ELF-1 (cell line): ENCODE measurements at regions not wholly inside any gene's neighbourhood (a gene's known extent, or its start where the extent isn't known, plus 50 kb on each side); places are given as distances from the start of the nearest gene placed in this dataset.

Experiments used
- DNase-seq: peaks from one replicate; pipeline ENCODE4 v3.0.0-alpha.2; 2016; ENCODE audit warnings: low read depth, low spot score

DNA sequence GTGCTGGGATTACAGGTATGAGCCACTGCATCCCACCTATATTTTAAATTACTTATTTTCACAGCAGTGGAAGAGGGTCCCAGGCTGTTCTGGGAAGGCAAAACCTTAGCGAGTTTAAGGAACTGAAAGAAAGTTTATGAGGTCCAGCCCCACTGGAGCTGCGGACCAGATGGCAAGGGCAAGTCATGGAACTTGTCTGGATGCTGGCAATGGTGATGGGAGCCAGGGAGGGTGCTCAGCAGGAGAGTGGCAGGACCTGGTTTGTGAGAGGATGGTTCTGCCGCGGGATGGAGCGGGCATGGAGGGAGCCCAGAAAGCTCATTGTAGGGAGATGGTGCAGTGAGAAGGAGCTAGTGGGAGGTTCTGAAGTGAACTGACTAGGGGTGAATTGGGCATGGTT is 50.6 kb upstream of the SLC45A1 start:
- no peak for DNase-seq

- DNase-seq, result no peak
These were observed 51.3 kb upstream of the SLC45A1 start for GRCh38 chr1:8266436-8267165.

- no peak for DNase-seq
These were observed 54.1 kb upstream of the SLC45A1 start for GRCh38 chr1:8263791-8264190.

GRCh38 chr1:8261398-8261762 is 56.5 kb upstream of the SLC45A1 start:
- no peak for DNase-seq

DNA sequence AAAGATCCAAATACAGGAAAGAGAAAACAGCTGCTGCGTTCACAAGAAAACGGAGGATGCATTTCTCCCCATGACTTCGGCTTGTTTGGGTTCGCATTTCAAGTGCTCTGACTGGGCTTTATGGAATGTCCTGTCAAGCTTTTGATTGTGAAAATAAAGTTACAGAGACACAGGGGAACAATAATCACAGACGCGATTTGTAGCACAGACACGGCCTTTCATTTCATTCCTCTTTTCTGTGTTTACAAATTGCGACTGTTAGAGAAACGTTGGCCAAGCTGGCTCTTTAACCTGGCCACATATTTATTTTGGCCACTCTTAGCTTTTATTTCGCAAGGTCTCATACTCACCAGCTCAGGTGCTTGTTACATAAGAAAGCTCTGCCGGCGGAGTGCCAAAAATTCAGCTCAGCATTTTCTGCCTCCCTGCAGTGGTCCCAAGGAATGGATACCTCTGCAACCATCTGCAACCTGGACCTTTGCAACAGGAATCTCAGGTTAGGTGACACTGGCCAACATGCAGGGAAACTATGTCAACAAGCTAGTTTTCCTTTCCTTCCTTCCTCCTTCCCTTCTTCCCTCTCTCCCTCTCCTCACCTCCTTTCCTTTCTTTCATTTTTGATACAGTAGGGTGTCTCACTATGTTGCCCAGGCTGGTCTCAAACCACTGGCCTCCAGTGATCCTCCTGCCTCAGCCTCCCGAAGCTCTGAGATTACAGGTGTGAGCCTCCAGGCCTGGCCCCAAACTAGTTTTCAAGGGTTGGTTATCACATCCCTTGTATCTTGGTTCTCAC is 58.2 kb upstream of the SLC45A1 start:
- no peak for DNase-seq

- DNase-seq, result peak; percentile 28
These were observed 60.3 kb upstream of the SLC45A1 start for GRCh38 chr1:8257621-8258020.

DNA sequence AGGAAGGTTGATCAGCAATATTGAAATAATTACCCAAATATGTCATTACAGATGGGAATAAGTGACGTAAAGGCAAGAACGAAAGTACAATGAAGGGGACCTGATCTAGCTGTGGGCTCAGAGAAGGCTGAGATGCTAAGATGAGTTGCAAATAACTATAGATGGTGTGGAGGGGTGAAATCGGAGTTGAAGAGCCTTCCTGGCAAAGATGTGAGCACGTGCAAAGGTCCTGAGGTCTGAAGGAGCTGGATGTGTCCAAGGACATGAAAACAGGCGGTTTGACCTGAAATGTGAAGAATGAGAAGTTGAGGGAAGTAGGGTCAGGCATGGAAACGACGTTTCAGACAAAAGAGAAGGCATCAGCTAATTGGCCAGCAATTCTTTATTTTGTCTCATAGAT is 61.6 kb upstream of the SLC45A1 start:
- DNase-seq, result no peak

GRCh38 chr1:8255712-8256111 is 62.2 kb upstream of the SLC45A1 start:
- DNase-seq, result no peak

GRCh38 chr1:8252266-8252951 is 65.5 kb upstream of the SLC45A1 start:
- no peak for DNase-seq

- no peak for DNase-seq
These were observed 66.3 kb upstream of the SLC45A1 start for GRCh38 chr1:8251635-8252034.

DNA sequence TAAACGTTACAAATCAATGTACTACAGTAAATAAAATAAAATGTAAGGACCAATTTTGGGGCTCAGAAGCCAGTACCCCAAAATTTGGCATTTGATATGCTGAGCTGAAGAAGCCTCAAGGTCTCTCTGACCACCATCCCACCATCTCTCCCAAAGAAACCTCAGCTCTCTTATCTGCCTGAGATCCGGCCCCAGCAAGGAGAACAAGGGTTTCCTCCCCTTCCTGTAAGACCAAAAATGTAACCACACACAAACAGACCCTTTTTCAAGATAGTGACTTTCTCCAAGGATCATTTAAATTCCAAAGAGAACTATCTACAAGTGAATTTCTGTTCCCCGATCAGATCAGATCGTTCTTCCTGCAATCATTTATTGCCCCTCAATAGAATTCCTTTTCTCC is 68.1 kb upstream of the SLC45A1 start:
- DNase-seq, result no peak

- no peak for DNase-seq
These were observed 70.0 kb upstream of the SLC45A1 start for GRCh38 chr1:8247811-8248436.

GRCh38 chr1:8244304-8244703 is 73.6 kb upstream of the SLC45A1 start:
- DNase-seq, result no peak

DNA sequence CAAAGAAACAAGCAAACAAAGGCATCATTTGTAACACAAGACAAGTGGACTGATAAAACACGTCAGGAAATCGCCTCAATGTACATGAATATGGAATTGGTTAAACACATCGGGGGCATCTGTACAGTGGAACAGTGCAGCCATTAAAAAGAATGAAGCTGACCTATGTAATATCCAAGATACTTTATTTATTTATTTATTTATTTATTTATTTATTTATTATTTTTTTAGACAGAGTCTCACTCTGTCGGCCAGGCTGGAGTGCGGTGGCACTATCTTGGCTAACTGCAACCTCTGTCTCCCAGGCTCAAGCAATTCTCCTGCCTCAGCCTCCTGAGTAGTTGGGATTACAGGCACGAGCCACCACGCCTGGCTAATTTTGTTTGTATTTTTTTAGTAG is 75.4 kb upstream of the SLC45A1 start:
- no peak for DNase-seq

DNA sequence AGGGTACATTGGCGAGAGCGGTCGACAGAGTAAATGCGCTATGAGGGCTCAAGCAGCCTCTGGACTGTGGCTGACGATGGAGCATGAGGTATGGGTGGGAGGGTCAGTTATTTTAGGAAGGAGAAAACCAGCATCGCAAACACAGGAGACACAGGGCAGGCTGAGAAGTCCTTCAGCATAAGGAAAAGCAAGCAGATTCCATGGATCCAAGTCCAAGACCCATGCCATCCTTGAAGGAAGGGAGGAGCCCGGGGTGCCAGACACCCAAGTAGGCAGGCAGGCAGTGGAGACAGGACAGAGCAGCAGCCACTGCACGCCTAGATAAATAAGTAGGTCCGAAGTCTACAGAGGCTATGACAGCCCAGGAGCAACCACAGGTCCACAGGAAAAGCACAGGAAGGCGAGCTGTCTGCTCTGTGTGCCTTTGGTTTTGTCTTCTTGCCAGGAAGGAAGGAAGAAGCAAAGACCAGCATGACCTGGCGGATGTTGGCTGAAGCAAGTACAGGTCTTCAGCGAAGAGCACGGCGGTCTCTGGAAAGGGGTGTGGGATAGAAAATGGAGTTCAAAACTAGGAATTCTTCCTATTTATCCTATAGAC is 76.4 kb upstream of the SLC45A1 start:
- DNase-seq, result no peak

DNA sequence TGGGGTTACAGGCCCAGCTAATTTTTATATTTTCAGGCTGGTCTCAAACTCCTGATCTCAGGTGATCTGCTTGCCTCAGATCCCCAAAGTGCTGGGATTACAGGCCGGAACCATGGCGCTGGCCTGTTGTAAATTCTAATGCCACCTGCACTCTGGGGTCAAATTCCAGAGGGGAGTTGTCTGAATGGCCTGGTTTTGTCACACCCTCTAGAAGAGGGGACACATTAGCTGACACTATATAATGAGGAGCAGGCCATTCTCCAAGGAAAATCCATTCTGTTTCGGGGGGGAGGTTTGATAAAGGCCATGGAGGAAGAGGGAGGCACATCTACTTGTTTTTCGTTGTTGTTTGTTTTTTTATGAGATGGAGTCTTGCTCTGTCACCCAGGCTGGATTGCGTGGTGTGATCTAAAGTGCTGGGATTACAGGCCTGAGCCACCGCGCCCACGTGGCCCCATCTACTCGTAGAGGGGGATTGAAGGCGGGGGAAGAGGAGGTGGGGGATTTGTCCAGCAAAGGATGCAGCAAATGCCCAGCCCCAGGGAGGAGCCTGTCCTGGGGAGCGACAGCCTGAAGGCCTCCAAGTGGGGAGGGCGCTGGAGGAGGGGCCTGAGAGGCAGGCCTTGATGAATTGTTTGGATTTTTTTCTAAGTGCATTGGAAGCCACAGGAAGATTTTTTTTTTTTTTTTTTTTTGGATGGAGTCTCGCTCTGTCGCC is 78.4 kb upstream of the SLC45A1 start:
- DNase-seq, result peak; percentile 92

DNA sequence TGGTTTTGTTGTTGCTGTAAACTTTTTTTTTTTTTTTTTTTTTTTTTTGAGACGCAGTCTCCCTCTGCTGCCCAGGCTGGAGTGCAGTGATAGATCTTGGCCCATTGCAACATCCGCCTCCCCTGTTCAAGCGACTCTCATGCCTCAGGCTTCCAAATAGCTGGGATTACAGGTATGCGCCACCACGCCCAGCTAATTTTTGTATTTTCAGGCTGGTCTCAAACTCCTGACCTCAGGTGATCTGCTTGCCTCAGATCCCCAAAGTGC is 78.9 kb upstream of the SLC45A1 start:
- peak; percentile 87 for DNase-seq

DNA sequence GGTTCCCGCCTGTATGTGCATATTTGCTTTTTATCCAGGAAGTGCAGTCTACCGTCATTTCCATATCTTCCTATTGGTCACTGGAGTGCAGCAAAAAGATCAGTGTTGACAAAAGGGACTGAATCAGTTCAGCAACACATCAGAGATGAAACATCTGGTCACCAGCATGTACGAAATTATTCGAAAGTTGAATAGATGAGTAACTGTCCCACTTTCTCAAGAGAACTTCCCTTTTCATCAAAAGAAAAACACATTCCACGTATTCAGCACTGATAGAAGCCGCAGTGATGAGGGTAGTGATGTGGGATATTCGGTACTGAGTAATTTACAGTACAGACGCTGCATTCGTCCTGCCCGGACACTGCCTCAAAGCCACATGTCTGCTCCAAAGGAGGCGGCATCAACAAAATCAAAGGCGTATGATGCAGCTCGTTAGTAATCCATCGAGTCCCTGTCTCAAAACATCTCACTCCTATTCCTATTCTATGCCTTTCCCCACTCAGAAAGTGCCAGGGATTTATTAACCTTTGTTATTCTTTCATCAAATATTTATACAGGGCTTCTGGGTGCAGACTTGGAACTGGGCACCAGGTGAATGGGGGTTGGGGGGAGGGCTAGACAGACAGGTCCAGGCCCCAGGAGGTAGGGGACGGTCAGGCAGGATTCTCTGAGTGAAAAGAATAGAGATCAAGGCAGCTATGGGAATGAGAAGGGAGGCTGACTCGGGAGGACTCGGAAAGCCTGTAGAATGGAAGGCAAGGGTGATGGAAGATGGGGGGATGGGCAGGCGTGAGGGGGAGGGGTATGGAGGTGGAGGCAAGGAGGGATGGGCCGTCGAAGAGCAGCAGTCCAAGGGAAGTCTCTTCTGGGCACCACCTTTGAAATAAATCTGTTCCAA is 79.5 kb upstream of the SLC45A1 start:
- no peak for DNase-seq

- DNase-seq, result peak; percentile 81
These were observed 85.7 kb upstream of the SLC45A1 start for GRCh38 chr1:8232036-8232757.

DNA sequence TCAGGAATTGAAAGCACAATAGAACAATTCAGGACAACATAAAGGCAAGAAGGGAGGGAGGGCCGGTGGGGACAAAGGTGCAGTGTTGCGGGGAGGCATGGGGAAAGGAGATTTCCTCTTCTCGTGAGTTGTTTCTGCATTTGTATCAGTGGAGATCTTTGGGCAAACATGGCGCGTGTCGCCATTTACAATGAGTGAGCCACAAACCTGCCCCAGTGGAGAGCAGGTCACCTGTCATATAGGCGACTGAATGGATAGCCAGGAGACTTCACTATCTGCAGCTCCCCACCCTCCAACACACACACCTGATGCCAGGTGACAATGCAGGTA is 87.7 kb upstream of the SLC45A1 start:
- DNase-seq, result no peak
